PC-9 (cell line): ENCODE measurements at regions not wholly inside any gene's neighbourhood (a gene's known extent, or its start where the extent isn't known, plus 50 kb on each side); places are given as distances from the start of the nearest gene placed in this dataset.

Experiments used
- EZH2 ChIP-seq: fragments of 200-600 bp; sonication (generic); IDR thresholded peaks from 2 replicates; pipeline ENCODE4 v1.8.0; 2017; ENCODE audit warnings: antibody characterized with exemption, low read depth
- TF ChIP-seq, protein P1 (sequence below): fragments of 200-600 bp; sonication (generic); conservative IDR thresholded peaks from 2 replicates; pipeline ENCODE4 v1.6.1; 2017; ENCODE audit warnings: mixed run types, antibody characterized with exemption, mild to moderate bottlenecking, moderate library complexity

- TF ChIP-seq, protein P1, sequence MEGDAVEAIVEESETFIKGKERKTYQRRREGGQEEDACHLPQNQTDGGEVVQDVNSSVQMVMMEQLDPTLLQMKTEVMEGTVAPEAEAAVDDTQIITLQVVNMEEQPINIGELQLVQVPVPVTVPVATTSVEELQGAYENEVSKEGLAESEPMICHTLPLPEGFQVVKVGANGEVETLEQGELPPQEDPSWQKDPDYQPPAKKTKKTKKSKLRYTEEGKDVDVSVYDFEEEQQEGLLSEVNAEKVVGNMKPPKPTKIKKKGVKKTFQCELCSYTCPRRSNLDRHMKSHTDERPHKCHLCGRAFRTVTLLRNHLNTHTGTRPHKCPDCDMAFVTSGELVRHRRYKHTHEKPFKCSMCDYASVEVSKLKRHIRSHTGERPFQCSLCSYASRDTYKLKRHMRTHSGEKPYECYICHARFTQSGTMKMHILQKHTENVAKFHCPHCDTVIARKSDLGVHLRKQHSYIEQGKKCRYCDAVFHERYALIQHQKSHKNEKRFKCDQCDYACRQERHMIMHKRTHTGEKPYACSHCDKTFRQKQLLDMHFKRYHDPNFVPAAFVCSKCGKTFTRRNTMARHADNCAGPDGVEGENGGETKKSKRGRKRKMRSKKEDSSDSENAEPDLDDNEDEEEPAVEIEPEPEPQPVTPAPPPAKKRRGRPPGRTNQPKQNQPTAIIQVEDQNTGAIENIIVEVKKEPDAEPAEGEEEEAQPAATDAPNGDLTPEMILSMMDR, result no peak
- no peak for TF ChIP-seq EZH2
Observed at GRCh38 chr20:60869087-60869486, 383.0 kb upstream of the CDH4 start.
